ENCODE measurements at regions not wholly inside any gene's neighbourhood (a gene's known extent, or its start where the extent isn't known, plus 50 kb on each side); places are given as distances from the start of the nearest gene placed in this dataset.

- H3K36me3 ChIP-seq (ENCODE audit: control insufficient read depth in 2 of 3, insufficient read depth in 3 of 3, low read length in 3 of 3) = no peaks in the 10 kb centered on the region
- intact Hi-C loops (cut with DNase I) = no loop called here
- H3K9me3 ChIP-seq (ENCODE audit: control insufficient read depth in 2 of 3, insufficient read depth in 1 of 3, low read length in 3 of 3) = no peaks in the 10 kb centered on the region
- DNase-seq (no peak), FAIRE-seq (no peak)
- no peak overlapping the region for H3K4me3 ChIP-seq (ENCODE audit: low read length in 3 of 3)
- H3K27ac ChIP-seq (ENCODE audit: low read depth in 2 of 2, low read length in 2 of 2) = no peak overlapping the region
- H3K9ac ChIP-seq (ENCODE audit: low read length in 3 of 3) = no peak overlapping the region
- H3K27me3 ChIP-seq (ENCODE audit: control insufficient read depth, insufficient read depth, low read length) = no peaks in the 10 kb centered on the region
- no peaks in the 10 kb centered on the region for H3K4me1 ChIP-seq (ENCODE audit: control insufficient read depth in 2 of 3, insufficient read depth in 2 of 3, low read depth in 1 of 3, low read length in 3 of 3)
- TF ChIP-seq CTCF (IDR thresholded peaks at IDR 0.05; ENCODE audit: borderline replicate concordance, extremely low read depth, insufficient read depth) = no peak
Observed at GRCh38 chr4:182193311-182193710, 49.9 kb upstream of the TENM3 start.

Small RNAs in the stretch of these regions (microRNA-seq; reads per million reads assigned to microRNA genes)
- 2.4 reads per million for gene MIR1305

All from kidney (tissue), 13 donors.